HG03571 (cell line): ENCODE measurements at regions not wholly inside any gene's neighbourhood (a gene's known extent, or its start where the extent isn't known, plus 50 kb on each side); places are given as distances from the start of the nearest gene placed in this dataset.
A peak's percentile ranks its signal among the peaks of the same experiment; 100 is the strongest.

Source experiments
- ATAC-seq: cut with Tn5 transposase; IDR thresholded peaks from one replicate; pipeline ENCODE4 v1.9.1; 2021; ENCODE audit not compliant: unreplicated experiment

- no peak for ATAC-seq
Measured at GRCh38 chr1:101089613-101090338, 64.2 kb upstream of the DPH5 start.

DNA sequence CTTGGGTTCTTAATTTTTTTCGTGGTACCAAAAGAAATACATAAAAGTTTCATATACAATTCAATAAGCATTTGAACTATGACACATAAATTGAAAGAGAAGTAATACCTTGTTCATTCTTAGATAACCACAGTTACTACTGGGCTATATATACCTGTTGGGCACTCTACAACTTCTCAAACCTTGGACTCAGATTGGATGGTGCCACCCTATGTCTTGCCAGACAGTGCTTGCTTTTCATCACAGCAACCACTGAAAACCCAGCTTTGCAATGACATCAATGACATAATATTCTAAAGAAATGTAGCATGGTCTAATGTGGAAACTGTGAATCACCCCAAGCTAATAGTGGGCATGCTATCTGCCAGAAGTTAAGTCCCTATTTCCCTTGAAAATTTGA is 62.8 kb upstream of the DPH5 start:
- no peak for ATAC-seq

GRCh38 chr1:101086783-101087182 is 61.2 kb upstream of the DPH5 start:
- no peak for ATAC-seq

GRCh38 chr1:101081496-101082488 is 56.2 kb upstream of the DPH5 start:
- peak; percentile 87 for ATAC-seq

DNA sequence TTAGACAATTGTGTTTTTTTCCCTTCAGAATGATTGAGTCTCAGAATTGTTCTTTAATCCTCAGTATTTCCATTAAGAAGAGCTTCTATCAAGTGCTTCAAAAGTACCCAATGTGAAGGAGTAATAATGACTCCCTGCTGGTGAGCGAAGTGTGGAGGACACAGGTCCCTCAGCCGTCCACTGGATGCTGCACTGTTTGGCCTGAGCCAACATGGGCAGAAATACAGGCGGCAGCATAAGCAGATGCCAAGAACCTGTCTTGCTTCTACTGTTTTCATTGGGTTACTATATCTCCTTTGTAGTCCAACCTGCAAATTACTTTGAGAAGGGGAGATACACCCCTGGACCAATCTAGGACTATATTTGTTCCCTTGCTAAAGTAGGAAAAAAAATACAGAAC is 55.3 kb upstream of the DPH5 start:
- ATAC-seq = no peak

GRCh38 chr1:101079341-101079740 is 53.8 kb upstream of the DPH5 start:
- no peak for ATAC-seq

GRCh38 chr1:101077849-101078248 is 52.3 kb upstream of the DPH5 start:
- ATAC-seq = no peak

GRCh38 chr1:101075926-101076325 is 50.3 kb upstream of the DPH5 start:
- ATAC-seq = no peak
